ENCODE measurements at regions not wholly inside any gene's neighbourhood (a gene's known extent, or its start where the extent isn't known, plus 50 kb on each side); places are given as distances from the start of the nearest gene placed in this dataset.

DNA sequence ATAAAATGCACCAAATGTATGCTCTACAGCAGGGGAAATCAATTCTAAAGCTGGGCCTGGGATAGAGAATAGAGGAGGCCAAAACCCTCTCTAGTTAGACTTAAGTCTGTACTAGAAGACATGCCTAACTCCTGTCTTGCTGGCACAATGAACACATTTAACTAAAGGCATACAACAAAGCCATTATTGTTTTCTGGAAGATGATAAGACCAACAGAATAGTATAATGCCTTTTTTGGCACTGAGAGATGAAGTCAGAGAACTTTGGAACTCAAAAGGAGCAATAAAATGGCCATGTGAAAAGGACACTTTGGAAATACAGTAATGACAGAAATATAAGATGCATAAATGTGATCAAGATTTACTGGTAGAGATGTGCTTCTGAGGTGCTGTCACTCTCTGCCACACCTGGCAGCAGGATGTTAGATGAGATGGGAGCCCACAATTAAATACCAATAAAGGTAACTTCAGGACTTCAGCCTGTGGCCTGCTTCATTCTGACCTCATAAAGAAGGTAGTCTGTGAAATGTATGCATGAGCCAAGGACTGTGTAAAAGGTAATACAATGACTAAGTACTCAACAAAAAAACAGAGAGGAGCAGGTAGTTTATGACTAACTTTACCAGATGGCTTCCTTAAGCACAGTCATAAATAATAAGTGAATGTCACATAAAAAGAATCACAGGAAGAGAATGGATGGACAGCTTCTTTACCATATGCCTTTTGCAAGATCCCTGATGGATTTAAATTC is 333.4 kb downstream of the BCKDHB start:
- TF ChIP-seq ZNF274 (IDR thresholded peaks at IDR 0.05; ENCODE audit: low read depth, low read length) = no peak
- TF ChIP-seq SIN3A (IDR thresholded peaks at IDR 0.05; ENCODE audit: low read depth) = no peak
- TF ChIP-seq, protein P1, sequence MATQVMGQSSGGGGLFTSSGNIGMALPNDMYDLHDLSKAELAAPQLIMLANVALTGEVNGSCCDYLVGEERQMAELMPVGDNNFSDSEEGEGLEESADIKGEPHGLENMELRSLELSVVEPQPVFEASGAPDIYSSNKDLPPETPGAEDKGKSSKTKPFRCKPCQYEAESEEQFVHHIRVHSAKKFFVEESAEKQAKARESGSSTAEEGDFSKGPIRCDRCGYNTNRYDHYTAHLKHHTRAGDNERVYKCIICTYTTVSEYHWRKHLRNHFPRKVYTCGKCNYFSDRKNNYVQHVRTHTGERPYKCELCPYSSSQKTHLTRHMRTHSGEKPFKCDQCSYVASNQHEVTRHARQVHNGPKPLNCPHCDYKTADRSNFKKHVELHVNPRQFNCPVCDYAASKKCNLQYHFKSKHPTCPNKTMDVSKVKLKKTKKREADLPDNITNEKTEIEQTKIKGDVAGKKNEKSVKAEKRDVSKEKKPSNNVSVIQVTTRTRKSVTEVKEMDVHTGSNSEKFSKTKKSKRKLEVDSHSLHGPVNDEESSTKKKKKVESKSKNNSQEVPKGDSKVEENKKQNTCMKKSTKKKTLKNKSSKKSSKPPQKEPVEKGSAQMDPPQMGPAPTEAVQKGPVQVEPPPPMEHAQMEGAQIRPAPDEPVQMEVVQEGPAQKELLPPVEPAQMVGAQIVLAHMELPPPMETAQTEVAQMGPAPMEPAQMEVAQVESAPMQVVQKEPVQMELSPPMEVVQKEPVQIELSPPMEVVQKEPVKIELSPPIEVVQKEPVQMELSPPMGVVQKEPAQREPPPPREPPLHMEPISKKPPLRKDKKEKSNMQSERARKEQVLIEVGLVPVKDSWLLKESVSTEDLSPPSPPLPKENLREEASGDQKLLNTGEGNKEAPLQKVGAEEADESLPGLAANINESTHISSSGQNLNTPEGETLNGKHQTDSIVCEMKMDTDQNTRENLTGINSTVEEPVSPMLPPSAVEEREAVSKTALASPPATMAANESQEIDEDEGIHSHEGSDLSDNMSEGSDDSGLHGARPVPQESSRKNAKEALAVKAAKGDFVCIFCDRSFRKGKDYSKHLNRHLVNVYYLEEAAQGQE (IDR thresholded peaks at IDR 0.05; ENCODE audit: low read depth) = no peak
- TF ChIP-seq, protein P2, sequence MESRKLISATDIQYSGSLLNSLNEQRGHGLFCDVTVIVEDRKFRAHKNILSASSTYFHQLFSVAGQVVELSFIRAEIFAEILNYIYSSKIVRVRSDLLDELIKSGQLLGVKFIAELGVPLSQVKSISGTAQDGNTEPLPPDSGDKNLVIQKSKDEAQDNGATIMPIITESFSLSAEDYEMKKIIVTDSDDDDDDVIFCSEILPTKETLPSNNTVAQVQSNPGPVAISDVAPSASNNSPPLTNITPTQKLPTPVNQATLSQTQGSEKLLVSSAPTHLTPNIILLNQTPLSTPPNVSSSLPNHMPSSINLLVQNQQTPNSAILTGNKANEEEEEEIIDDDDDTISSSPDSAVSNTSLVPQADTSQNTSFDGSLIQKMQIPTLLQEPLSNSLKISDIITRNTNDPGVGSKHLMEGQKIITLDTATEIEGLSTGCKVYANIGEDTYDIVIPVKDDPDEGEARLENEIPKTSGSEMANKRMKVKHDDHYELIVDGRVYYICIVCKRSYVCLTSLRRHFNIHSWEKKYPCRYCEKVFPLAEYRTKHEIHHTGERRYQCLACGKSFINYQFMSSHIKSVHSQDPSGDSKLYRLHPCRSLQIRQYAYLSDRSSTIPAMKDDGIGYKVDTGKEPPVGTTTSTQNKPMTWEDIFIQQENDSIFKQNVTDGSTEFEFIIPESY (IDR thresholded peaks at IDR 0.05; ENCODE audit: extremely low read depth, insufficient replicate concordance, low read length) = no peak
- TF ChIP-seq, protein P3, sequence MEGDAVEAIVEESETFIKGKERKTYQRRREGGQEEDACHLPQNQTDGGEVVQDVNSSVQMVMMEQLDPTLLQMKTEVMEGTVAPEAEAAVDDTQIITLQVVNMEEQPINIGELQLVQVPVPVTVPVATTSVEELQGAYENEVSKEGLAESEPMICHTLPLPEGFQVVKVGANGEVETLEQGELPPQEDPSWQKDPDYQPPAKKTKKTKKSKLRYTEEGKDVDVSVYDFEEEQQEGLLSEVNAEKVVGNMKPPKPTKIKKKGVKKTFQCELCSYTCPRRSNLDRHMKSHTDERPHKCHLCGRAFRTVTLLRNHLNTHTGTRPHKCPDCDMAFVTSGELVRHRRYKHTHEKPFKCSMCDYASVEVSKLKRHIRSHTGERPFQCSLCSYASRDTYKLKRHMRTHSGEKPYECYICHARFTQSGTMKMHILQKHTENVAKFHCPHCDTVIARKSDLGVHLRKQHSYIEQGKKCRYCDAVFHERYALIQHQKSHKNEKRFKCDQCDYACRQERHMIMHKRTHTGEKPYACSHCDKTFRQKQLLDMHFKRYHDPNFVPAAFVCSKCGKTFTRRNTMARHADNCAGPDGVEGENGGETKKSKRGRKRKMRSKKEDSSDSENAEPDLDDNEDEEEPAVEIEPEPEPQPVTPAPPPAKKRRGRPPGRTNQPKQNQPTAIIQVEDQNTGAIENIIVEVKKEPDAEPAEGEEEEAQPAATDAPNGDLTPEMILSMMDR (IDR thresholded peaks at IDR 0.05 in 2 of 3, conservative IDR thresholded peaks at IDR 0.05 in 1 of 3; ENCODE audit: borderline replicate concordance in 1 of 3, insufficient read depth in 1 of 3, low read depth in 2 of 3, low read length in 2 of 3) = no peak
- TF ChIP-seq POLR2A (IDR thresholded peaks at IDR 0.05; ENCODE audit: borderline replicate concordance, extremely low read depth, insufficient read depth, insufficient read length) = no peak
- TF ChIP-seq TCF7L2 (IDR thresholded peaks at IDR 0.05; ENCODE audit: borderline replicate concordance, extremely low read depth, insufficient read depth, insufficient read length) = no peak
- TF ChIP-seq EZH2 (IDR thresholded peaks at IDR 0.05) = no peak
- no peak for TF ChIP-seq SP1 (IDR thresholded peaks at IDR 0.05; ENCODE audit: low read depth)
- TF ChIP-seq CEBPB (IDR thresholded peaks at IDR 0.05; ENCODE audit: low read depth) = no peak
- TF ChIP-seq ZFX (IDR thresholded peaks at IDR 0.05) = no peak
